T-cell (primary cell): ENCODE measurements at regions not wholly inside any gene's neighbourhood (a gene's known extent, or its start where the extent isn't known, plus 50 kb on each side); places are given as distances from the start of the nearest gene placed in this dataset.

Source experiments
- ATAC-seq, 4 experiments: fragments of 200-7000 bp in 3 of 4; fragments of 150-1000 bp in 1 of 4; cut with Tn5 transposase; replicated peaks in 1 of 4; 1 replicate in 3 of 4; 2 replicates in 1 of 4; pipeline ENCODE4 v1.10.0; 2021; ENCODE audit warnings: moderate library complexity in 3 of 4, mild to moderate bottlenecking in 2 of 4, moderate number of reproducible peaks in 1 of 4
- CTCF ChIA-PET, 2 donors: fragments of 300-600 bp; sonication (Branson Sonifier 250); formaldehyde crosslinking; loops; one replicate each; lab custom pipeline; 2022; ENCODE audit warnings: antibody characterized with exemption in 2 of 2; lab: Charles Lee
- POLR2A ChIA-PET, 2 donors: fragments of 300-600 bp; sonication (Branson Sonifier 250); formaldehyde crosslinking; loops; one replicate each; lab custom pipeline; 2022; ENCODE audit warnings: antibody characterized with exemption in 2 of 2; lab: Charles Lee
- DNase-seq, 35 experiments: peaks; one replicate each; pipeline versions ENCODE4 v3.0.0 to v3.0.0-alpha.2; 2013 to 2023
- H3K27ac ChIP-seq: one replicate; pipeline ENCODE4 v1.5.1; 2013; ENCODE audit warnings: low read length
- H3K27me3 ChIP-seq, 2 experiments: replicated peaks in 1 of 2; 1 replicate in 1 of 2; 2 replicates in 1 of 2; pipeline versions ENCODE4 v1.6.1 to v1.7.0; 2013; ENCODE audit warnings: low read length in 1 of 2, mixed read lengths in 1 of 2; ENCODE audit not compliant: control insufficient read depth in 2 of 2, insufficient read depth in 2 of 2; ENCODE audit errors: extremely low read depth in 1 of 2
- H3K36me3 ChIP-seq, 2 donors: 1 replicate in 1 of 2; 2 replicates in 1 of 2; pipeline versions ENCODE4 v1.6.1 to v1.7.0; 2013; ENCODE audit warnings: low read length in 1 of 2; ENCODE audit not compliant: control insufficient read depth in 2 of 2, insufficient read depth in 1 of 2; ENCODE audit errors: extremely low read depth in 1 of 2
- H3K4me1 ChIP-seq, 2 experiments: 1 replicate in 1 of 2; 2 replicates in 1 of 2; pipeline versions ENCODE4 v1.6.1 to v1.7.0; 2013; ENCODE audit warnings: low read length in 2 of 2, mixed read lengths in 1 of 2; ENCODE audit not compliant: insufficient read depth in 2 of 2, control insufficient read depth in 1 of 2; ENCODE audit errors: extremely low read depth in 1 of 2
- H3K4me3 ChIP-seq, 2 donors: 1 replicate in 1 of 2; 2 replicates in 1 of 2; pipeline versions ENCODE4 v1.5.1 to v1.7.0; 2013; ENCODE audit warnings: mild to moderate bottlenecking in 2 of 2, low read length in 1 of 2, moderate library complexity in 1 of 2; ENCODE audit not compliant: control insufficient read depth in 1 of 2; ENCODE audit errors: extremely low read depth in 1 of 2
- H3K9me3 ChIP-seq: 2 replicates; pipeline ENCODE4 v1.7.0; 2013
- H3K27ac Mint-ChIP-seq, 2 donors: one replicate each; pipeline ENCODE4 v1.8.0; 2020 to 2021; ENCODE audit warnings: mild to moderate bottlenecking in 2 of 2, mixed read lengths in 2 of 2
- H3K27me3 Mint-ChIP-seq, 2 donors: one replicate each; pipeline ENCODE4 v1.8.0; 2021 to 2022; ENCODE audit warnings: mixed read lengths in 2 of 2
- H3K36me3 Mint-ChIP-seq: one replicate; pipeline ENCODE4 v1.8.0; 2021; ENCODE audit warnings: mixed read lengths
- H3K4me1 Mint-ChIP-seq, 3 donors: one replicate each; pipeline ENCODE4 v1.8.0; 2020 to 2022; ENCODE audit warnings: mixed read lengths in 3 of 3, mild to moderate bottlenecking in 1 of 3
- H3K4me3 Mint-ChIP-seq, 3 donors: one replicate each; pipeline ENCODE4 v1.8.0; 2020 to 2022; ENCODE audit warnings: mild to moderate bottlenecking in 3 of 3, mixed read lengths in 3 of 3, moderate library complexity in 3 of 3
- H3K9me3 Mint-ChIP-seq, 3 donors: one replicate each; pipeline ENCODE4 v1.8.0; 2020 to 2022; ENCODE audit warnings: mixed read lengths in 3 of 3
- WGBS: methylation state at CpG from one replicate; pipeline ENCODE4 v1.1.5; 2013; ENCODE audit warnings: missing lambda C conversion rate; ENCODE audit not compliant: insufficient coverage; 5-methylcytosine and 5-hydroxymethylcytosine counted together

GRCh38 chr5:99102073-99102697, 173.4 kb upstream of the CHD1 start:
- Histone ChIP-seq H3K36me3 (no peaks in the 10 kb centered on the region), H3K27me3 (peaks cover 0 to 6% of the 10 kb centered on the region in 2 experiments), H3K27ac (no peak overlapping the region), H3K4me1 (no peaks in the 10 kb centered on the region), H3K4me3 (no peak overlapping the region), H3K9me3 (no peaks in the 10 kb centered on the region)
- Mint-ChIP-seq H3K36me3 (no peaks in the 10 kb centered on the region), H3K4me1 (peaks cover 0 to 2% (median 1%) of the 10 kb centered on the region in 3 donors), H3K9me3 (no peaks in the 10 kb centered on the region), H3K27me3 (peaks cover 1 to 10% of the 10 kb centered on the region in 2 donors), H3K27ac (no peak overlapping the region), H3K4me3 (no peak overlapping the region)
- ChIA-PET POLR2A (no interaction called here), CTCF (interaction anchor here (0.5 to 0.8 kb wide), 3 partner anchors 9 to 93 kb away, joined by 3 read pairs; no protein-coding TSS in a partner anchor)
- WGBS: no CpG with 5 or more reads among the region's 3 CpGs
- DNase-seq: no peak
- no peak for ATAC-seq

- no peak overlapping the region for H3K4me3 Mint-ChIP-seq
- H3K36me3 ChIP-seq: no peaks in the 10 kb centered on the region
- no peak overlapping the region for H3K27ac Mint-ChIP-seq
- ATAC-seq: no peak
- no peak overlapping the region for H3K27ac ChIP-seq
- H3K9me3 ChIP-seq: no peaks in the 10 kb centered on the region
- DNase-seq: no peak
- POLR2A ChIA-PET: no interaction called here
- H3K27me3 ChIP-seq: peaks cover 0 to 6% of the 10 kb centered on the region in 2 experiments
- H3K4me1 Mint-ChIP-seq: peaks cover 0 to 2% (median 1%) of the 10 kb centered on the region in 3 donors
- H3K4me1 ChIP-seq: no peaks in the 10 kb centered on the region
- CTCF ChIA-PET: interaction anchor here in 1 of 2 donors (1.0 kb wide), 1 partner anchor 9 kb away, joined by 3 read pairs; no protein-coding TSS in a partner anchor
- peaks cover 6 to 10% of the 10 kb centered on the region in 2 donors for H3K27me3 Mint-ChIP-seq
- no peaks in the 10 kb centered on the region for H3K9me3 Mint-ChIP-seq
- H3K4me3 ChIP-seq: no peak overlapping the region
- H3K36me3 Mint-ChIP-seq: no peaks in the 10 kb centered on the region
Measured at GRCh38 chr5:99099691-99100090, 170.9 kb upstream of the CHD1 start.

GRCh38 chr5:99089822-99090549, 161.2 kb upstream of the CHD1 start:
- H3K27ac Mint-ChIP-seq: no peak overlapping the region
- no peaks in the 10 kb centered on the region for H3K36me3 ChIP-seq
- peaks cover 8 to 19% (median 9%) of the 10 kb centered on the region in 3 donors for H3K4me1 Mint-ChIP-seq
- ChIA-PET POLR2A (interaction anchor here in 1 of 2 donors (0.7 kb wide), 1 partner anchor 9 kb away, joined by 3 read pairs; no protein-coding TSS in a partner anchor), CTCF (no interaction called here)
- peaks cover 0 to 2% of the 10 kb centered on the region in 2 experiments for H3K4me1 ChIP-seq
- H3K9me3 ChIP-seq: no peaks in the 10 kb centered on the region
- no peak overlapping the region for H3K4me3 ChIP-seq
- peaks cover 0 to 2% of the 10 kb centered on the region in 2 donors for H3K27me3 Mint-ChIP-seq
- no peaks in the 10 kb centered on the region for H3K9me3 Mint-ChIP-seq
- H3K4me3 Mint-ChIP-seq: no peak overlapping the region
- ATAC-seq (no peak), DNase-seq (no peak)
- H3K27me3 ChIP-seq: peaks cover 0 to 3% of the 10 kb centered on the region in 2 experiments
- H3K27ac ChIP-seq: no peak overlapping the region
- 100% methylated on average over 1 of the region's 2 CpGs for WGBS
- H3K36me3 Mint-ChIP-seq: no peaks in the 10 kb centered on the region

- ATAC-seq: no peak
- CTCF ChIA-PET: no interaction called here
- no peak for DNase-seq
- no peaks in the 10 kb centered on the region for H3K27me3 Mint-ChIP-seq
- no peaks in the 10 kb centered on the region for H3K9me3 Mint-ChIP-seq
- H3K36me3 Mint-ChIP-seq: no peaks in the 10 kb centered on the region
- H3K36me3 ChIP-seq: no peaks in the 10 kb centered on the region
- peaks cover 0 to 3% of the 10 kb centered on the region in 2 experiments for H3K27me3 ChIP-seq
- no peak overlapping the region for H3K4me3 ChIP-seq
- 95% methylated on average over 2 of the region's 3 CpGs for WGBS
- H3K9me3 ChIP-seq: no peaks in the 10 kb centered on the region
- peaks cover 8 to 19% (median 9%) of the 10 kb centered on the region in 3 donors for H3K4me1 Mint-ChIP-seq
- H3K27ac ChIP-seq: no peak overlapping the region
- peaks cover 0 to 2% of the 10 kb centered on the region in 2 experiments for H3K4me1 ChIP-seq
- POLR2A ChIA-PET: no interaction called here
- no peak overlapping the region for H3K4me3 Mint-ChIP-seq
- no peak overlapping the region for H3K27ac Mint-ChIP-seq
Measured at GRCh38 chr5:99088309-99088708, 159.5 kb upstream of the CHD1 start.

GRCh38 chr5:99083197-99083596, 154.4 kb upstream of the CHD1 start:
- Histone ChIP-seq H3K9me3 (no peaks in the 10 kb centered on the region), H3K4me1 (peaks cover 0 to 2% of the 10 kb centered on the region in 2 experiments), H3K36me3 (no peaks in the 10 kb centered on the region), H3K27me3 (peaks cover 0 to 3% of the 10 kb centered on the region in 2 experiments), H3K27ac (no peak overlapping the region), H3K4me3 (no peak overlapping the region)
- Mint-ChIP-seq H3K27me3 (no peaks in the 10 kb centered on the region), H3K4me1 (peaks cover 8 to 19% (median 9%) of the 10 kb centered on the region in 3 donors), H3K9me3 (no peaks in the 10 kb centered on the region), H3K36me3 (no peaks in the 10 kb centered on the region), H3K27ac (no peak overlapping the region), H3K4me3 (no peak overlapping the region)
- 83% methylated on average over 2 of the region's 3 CpGs for WGBS
- ATAC-seq (no peak), DNase-seq (no peak)
- POLR2A ChIA-PET: no interaction called here
- CTCF ChIA-PET: interaction anchor here in 1 of 2 donors (1.1 kb wide), 1 partner anchor 22 kb away, joined by 3 read pairs; no protein-coding TSS in a partner anchor

- Histone ChIP-seq H3K9me3 (no peaks in the 10 kb centered on the region), H3K36me3 (no peaks in the 10 kb centered on the region), H3K27ac (no peak overlapping the region), H3K4me3 (no peak overlapping the region), H3K4me1 (no peaks in the 10 kb centered on the region), H3K27me3 (peaks cover 0 to 3% of the 10 kb centered on the region in 2 experiments)
- Mint-ChIP-seq H3K4me1 (peaks cover 0 to 9% (median 0%) of the 10 kb centered on the region in 3 donors), H3K9me3 (no peaks in the 10 kb centered on the region), H3K4me3 (no peak overlapping the region), H3K27me3 (no peaks in the 10 kb centered on the region), H3K27ac (no peak overlapping the region), H3K36me3 (no peaks in the 10 kb centered on the region)
- ChIA-PET CTCF (no interaction called here), POLR2A (no interaction called here)
- ATAC-seq: no peak
- no peak for DNase-seq
- WGBS: no CpG with 5 or more reads among the region's 2 CpGs
Measured at GRCh38 chr5:99081711-99082110, 152.9 kb upstream of the CHD1 start.
